ENCODE measurements at regions not wholly inside any gene's neighbourhood (a gene's known extent, or its start where the extent isn't known, plus 50 kb on each side); places are given as distances from the start of the nearest gene placed in this dataset.
"Not testable (repeated sequence)": the region's sequence is repeated elsewhere in the genome, so short reads cannot be mapped to it uniquely, and the experiment has no call there.

- H3K27ac Mint-ChIP-seq = no peak overlapping the region
- no peaks in the 10 kb centered on the region for H3K4me1 Mint-ChIP-seq (ENCODE audit: low read depth)
- peaks cover 35% of the 10 kb centered on the region for H3K9me3 Mint-ChIP-seq (ENCODE audit: low read depth)
- peaks cover 2% of the 10 kb centered on the region for H3K36me3 Mint-ChIP-seq (ENCODE audit: insufficient read depth)
- TF ChIP-seq, protein P1, sequence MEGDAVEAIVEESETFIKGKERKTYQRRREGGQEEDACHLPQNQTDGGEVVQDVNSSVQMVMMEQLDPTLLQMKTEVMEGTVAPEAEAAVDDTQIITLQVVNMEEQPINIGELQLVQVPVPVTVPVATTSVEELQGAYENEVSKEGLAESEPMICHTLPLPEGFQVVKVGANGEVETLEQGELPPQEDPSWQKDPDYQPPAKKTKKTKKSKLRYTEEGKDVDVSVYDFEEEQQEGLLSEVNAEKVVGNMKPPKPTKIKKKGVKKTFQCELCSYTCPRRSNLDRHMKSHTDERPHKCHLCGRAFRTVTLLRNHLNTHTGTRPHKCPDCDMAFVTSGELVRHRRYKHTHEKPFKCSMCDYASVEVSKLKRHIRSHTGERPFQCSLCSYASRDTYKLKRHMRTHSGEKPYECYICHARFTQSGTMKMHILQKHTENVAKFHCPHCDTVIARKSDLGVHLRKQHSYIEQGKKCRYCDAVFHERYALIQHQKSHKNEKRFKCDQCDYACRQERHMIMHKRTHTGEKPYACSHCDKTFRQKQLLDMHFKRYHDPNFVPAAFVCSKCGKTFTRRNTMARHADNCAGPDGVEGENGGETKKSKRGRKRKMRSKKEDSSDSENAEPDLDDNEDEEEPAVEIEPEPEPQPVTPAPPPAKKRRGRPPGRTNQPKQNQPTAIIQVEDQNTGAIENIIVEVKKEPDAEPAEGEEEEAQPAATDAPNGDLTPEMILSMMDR (IDR thresholded peaks at IDR 0.05; ENCODE audit: unreplicated experiment) = no peak
- no peak overlapping the region for H3K4me3 Mint-ChIP-seq (ENCODE audit: low read depth)
- no peaks in the 10 kb centered on the region for H3K27me3 Mint-ChIP-seq
- DNase-seq (ENCODE audit: low spot score, unreplicated experiment) = no peak
Observed at GRCh38 chr20:30281584-30282197, 975.8 kb upstream of the DEFB115 start.

DNA sequence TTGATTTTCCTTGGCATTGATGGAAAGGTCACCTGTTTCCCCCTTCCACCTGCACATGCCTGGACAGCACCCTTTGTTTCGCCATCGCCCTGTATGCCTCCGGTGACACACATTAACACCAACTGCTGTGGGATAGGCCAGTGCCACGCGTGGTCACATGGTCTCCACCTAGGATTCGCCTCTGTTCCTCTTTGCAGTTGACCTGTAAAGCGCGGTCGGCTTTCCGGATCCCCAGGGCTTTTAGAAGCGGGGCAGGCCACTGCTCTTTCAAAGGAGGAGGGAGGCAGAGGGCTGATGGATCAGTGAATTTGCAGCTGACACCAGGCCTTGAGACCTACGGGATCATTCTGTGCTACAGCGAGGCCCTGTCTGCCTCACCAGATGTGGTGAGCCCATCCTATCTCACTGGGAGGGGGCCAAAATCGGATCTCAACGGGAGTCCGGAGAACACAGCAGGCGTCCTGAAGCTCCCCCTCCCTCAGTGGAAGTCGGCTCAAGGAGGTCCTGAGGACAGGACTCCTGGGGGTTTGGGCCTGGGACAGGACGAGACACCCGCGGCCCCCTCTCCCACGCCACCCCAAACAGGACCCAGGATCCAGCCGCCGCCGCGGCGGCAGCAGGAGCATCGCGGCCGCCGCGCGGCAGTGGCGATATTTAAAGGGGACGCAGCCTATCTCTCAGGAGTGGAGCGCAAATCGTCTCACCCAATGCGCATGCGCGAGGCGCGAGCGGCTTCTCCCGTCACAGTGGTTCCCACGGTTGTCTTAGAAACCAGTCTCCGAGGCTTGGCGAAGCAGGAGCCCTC, 973.8 kb upstream of the DEFB115 start:
- DNase-seq (ENCODE audit: low spot score, unreplicated experiment); H3K36me3 Mint-ChIP-seq (ENCODE audit: insufficient read depth); H3K4me1 Mint-ChIP-seq (ENCODE audit: low read depth); H3K27me3 Mint-ChIP-seq; H3K27ac Mint-ChIP-seq; H3K4me3 Mint-ChIP-seq (ENCODE audit: low read depth): not testable (repeated sequence)
- peaks cover 40% of the 10 kb centered on the region for H3K9me3 Mint-ChIP-seq (ENCODE audit: low read depth)

DNA sequence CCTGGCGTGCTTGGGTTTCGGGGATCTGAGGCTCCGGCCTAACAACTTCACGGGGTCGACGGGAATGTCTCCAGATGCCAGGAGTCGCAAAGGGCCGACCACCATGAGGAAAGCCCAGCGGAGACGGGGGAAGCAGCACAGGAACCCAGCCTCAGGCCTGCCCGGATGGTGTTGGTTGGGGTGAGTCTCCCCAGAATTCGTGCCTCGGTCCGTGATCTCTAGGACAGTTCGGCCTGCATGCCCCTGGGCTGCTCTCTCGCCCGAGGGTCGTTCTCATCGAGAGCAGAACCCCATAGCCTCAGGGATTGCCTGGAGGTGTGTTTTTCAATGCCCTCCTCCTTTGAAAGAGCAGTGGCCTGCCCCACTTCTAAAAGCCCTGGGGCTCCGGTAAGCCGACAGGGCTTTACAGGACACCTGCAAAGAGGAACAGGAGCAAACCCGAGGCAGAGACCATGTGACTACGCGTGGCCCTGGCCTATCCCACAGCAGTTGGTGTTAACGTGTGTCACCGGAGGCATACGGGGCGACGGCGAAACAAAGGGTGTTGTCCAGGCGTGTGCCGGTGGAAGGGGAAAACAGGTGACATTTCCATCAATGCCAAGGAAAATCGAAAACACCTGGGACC, 973.1 kb upstream of the DEFB115 start:
- no peak overlapping the region for H3K4me3 Mint-ChIP-seq (ENCODE audit: low read depth)
- H3K9me3 Mint-ChIP-seq (ENCODE audit: low read depth) = peaks cover 44% of the 10 kb centered on the region
- no peak for DNase-seq (ENCODE audit: low spot score, unreplicated experiment)
- no peaks in the 10 kb centered on the region for H3K27me3 Mint-ChIP-seq
- TF ChIP-seq, protein P1 (IDR thresholded peaks at IDR 0.05; ENCODE audit: unreplicated experiment) = no peak
- peaks cover 2% of the 10 kb centered on the region for H3K36me3 Mint-ChIP-seq (ENCODE audit: insufficient read depth)
- no peaks in the 10 kb centered on the region for H3K4me1 Mint-ChIP-seq (ENCODE audit: low read depth)
- no peak overlapping the region for H3K27ac Mint-ChIP-seq

DNA sequence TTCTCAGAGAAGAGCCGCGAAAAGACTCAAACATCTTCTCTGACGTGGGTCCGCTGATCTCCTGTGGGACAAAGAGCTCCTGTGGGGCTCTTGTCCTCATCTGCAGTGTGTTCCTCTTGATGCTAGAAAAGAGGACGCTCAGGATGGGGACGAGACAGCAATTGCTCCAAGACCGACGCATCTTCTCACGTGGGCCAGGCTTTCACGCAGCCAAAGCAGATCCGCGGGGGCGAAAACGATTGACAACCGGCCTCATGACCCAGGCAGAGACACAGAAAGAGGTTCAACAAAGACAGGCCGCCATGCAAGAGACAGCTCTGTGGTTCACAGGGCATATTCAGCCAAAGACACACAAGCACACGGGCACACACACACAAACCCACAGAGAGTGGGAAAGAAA, 971.8 kb upstream of the DEFB115 start:
- Mint-ChIP-seq H3K9me3 (ENCODE audit: low read depth) (peaks cover 46% of the 10 kb centered on the region), H3K4me3 (ENCODE audit: low read depth) (no peak overlapping the region), H3K27me3 (no peaks in the 10 kb centered on the region), H3K36me3 (ENCODE audit: insufficient read depth) (peaks cover 4% of the 10 kb centered on the region), H3K4me1 (ENCODE audit: low read depth) (no peaks in the 10 kb centered on the region), H3K27ac (no peak overlapping the region)
- TF ChIP-seq, protein P1 (IDR thresholded peaks at IDR 0.05; ENCODE audit: unreplicated experiment) = no peak
- no peak for DNase-seq (ENCODE audit: low spot score, unreplicated experiment)

DNA sequence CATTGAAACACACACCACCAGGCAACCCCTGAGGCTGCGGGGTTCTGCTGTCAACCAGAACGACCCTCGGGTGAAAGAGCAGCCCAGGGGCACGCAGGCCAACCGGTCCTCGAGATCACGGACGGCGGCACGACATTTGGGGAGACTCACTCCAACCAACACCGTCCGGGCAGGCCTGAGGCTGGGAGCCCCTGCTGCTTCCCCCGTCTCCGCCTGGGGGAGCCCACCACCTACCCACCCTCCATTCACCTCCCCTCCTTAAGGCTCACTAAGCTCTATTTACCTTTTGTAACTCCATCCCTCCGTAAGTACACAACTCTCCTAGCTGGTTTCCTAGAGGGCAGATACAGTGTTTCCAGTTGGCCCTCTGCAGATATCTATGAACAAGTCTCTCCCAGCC, 971.3 kb upstream of the DEFB115 start:
- no peaks in the 10 kb centered on the region for H3K27me3 Mint-ChIP-seq
- no peak overlapping the region for H3K27ac Mint-ChIP-seq

DNA sequence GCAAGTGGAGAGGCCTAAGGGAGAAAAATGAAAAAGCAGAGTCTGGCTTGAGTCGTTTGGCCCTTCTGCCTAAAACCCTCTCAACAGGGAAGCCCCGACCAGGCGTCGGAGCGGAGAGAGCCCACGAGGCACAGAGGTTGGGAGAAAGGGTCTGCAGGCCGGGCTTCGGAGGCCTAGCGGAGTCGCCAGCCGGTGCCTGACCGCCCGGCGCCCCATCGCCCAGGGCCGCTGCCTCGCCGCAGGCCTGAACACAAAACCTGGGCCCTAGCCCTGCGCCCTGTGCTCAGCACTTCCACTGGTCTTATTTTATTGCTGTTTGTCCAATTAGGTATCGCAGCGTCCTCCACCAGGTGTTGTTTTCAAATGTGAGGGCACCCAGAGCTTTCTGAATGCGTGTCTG, 970.0 kb upstream of the DEFB115 start:
- not testable (repeated sequence) for H3K36me3 Mint-ChIP-seq (ENCODE audit: insufficient read depth); H3K27ac Mint-ChIP-seq; H3K4me1 Mint-ChIP-seq (ENCODE audit: low read depth); H3K27me3 Mint-ChIP-seq; DNase-seq (ENCODE audit: low spot score, unreplicated experiment); H3K4me3 Mint-ChIP-seq (ENCODE audit: low read depth)
- H3K9me3 Mint-ChIP-seq (ENCODE audit: low read depth) = peaks cover 44% of the 10 kb centered on the region

More for the DNA sequence above, 971.3 kb upstream of the DEFB115 start:
- H3K4me3 Mint-ChIP-seq (ENCODE audit: low read depth) = no peak overlapping the region
- H3K9me3 Mint-ChIP-seq (ENCODE audit: low read depth) = peaks cover 49% of the 10 kb centered on the region
- no peaks in the 10 kb centered on the region for H3K4me1 Mint-ChIP-seq (ENCODE audit: low read depth)
- peaks cover 6% of the 10 kb centered on the region for H3K36me3 Mint-ChIP-seq (ENCODE audit: insufficient read depth)
- TF ChIP-seq, protein P1 (IDR thresholded peaks at IDR 0.05; ENCODE audit: unreplicated experiment) = no peak
- no peak for DNase-seq (ENCODE audit: low spot score, unreplicated experiment)
